CD4-positive, alpha-beta T cell treated with Interleukin-12 subunit alpha and Interleukin-12 subunit beta, for 1 hour (primary cell): ENCODE measurements at regions not wholly inside any gene's neighbourhood (a gene's known extent, or its start where the extent isn't known, plus 50 kb on each side); places are given as distances from the start of the nearest gene placed in this dataset.
"Not testable (repeated sequence)": the region's sequence is repeated elsewhere in the genome, so short reads cannot be mapped to it uniquely, and the experiment has no call there.

Experiments
- DNase-seq: peaks from one replicate; pipeline ENCODE4 v3.0.0-alpha.2; 2020

DNA sequence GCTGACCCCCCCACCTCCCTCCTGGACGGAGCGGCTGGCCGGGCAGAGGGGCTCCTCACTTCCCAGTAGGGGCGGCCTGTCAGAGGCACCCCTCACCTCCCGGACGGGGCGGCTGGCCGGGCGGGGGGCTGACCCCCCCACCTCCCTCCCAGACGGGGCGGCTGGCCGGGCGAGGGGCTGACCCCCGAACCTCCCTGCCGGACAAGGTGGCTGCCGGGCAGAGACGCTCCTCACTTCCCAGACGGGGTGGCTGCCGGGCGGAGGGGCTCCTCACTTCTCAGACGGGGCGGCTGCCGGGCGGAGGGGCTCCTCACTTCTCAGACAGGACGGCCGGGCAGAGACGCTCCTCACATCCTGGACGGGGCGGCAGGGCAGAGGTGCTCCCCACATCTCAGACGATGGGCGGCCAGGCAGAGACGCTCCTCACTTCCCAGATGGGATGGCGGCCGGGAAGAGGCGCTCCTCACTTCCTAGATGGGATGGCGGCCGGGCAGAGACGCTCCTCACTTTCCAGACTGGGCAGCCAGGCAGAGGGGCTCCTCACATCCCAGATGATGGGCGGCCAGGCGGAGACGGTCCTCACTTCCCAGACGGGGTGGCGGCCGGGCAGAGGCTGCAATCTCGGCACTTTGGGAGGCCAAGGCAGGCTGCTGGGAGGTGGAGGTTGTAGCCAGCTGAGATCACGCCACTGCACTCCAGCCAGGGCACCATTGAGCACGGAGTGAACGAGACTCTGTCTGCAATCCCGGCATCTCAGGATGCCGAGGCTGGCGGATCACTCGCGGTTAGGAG lies 66.2 kb upstream of the PAPPA2 start:
- DNase-seq: not testable (repeated sequence)

DNA sequence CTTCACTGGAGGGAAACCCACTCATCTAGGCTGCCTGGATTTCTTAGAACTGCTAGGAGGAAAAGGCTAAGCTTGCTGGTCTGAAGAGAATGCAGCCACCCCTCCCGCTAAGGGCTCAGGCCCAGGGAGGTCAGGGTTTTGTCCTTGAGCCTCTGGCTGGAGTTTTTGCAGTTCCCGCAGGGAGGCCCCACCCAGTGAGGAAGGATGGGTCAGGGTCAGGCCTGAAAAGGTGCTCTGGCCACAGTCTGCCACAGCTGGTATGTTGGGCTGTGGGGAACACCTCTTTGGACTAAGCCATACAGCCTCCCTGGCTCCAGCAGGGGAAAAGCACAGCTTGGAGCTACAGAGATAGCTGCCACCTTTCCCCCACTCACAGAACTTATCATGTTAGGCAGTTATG lies 71.4 kb upstream of the PAPPA2 start:
- no peak for DNase-seq

- no peak for DNase-seq
Measured at GRCh38 chr1:176384841-176385240, 78.1 kb upstream of the PAPPA2 start.

GRCh38 chr1:176382163-176382562 lies 80.8 kb upstream of the PAPPA2 start:
- no peak for DNase-seq

DNA sequence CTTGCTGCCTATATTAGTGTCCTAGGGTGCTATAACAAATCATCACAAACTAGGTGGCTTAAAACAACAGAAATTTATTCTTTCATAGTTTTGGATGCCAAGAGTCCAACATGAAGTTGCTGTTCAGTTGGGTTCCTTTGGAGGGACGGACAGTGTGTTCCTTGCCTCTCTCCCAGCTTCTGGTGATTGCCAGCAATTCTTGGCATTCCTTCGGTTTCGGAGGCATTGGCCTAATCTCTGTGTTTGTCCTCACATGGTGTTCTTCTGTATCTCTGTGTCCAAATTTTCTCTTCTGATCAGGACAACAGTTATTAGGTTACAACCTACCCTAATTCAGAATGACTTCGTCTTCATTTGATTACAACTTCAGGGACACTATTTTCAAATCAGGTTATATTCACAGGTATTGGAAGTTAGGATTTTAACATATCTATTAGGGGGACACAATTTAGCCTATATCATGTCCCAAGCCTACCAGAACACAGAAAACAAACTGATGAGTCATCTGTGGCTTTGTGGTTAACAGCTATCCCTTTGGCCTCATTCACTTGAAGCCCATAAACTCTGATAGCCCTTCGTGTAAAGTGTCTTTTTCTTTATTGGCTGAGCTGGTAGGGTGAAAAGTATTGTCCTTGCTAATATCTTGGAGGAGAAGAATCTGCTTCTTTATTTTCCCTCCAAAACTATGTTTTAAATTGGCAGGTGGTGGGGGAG lies 83.2 kb upstream of the PAPPA2 start:
- DNase-seq: no peak

DNA sequence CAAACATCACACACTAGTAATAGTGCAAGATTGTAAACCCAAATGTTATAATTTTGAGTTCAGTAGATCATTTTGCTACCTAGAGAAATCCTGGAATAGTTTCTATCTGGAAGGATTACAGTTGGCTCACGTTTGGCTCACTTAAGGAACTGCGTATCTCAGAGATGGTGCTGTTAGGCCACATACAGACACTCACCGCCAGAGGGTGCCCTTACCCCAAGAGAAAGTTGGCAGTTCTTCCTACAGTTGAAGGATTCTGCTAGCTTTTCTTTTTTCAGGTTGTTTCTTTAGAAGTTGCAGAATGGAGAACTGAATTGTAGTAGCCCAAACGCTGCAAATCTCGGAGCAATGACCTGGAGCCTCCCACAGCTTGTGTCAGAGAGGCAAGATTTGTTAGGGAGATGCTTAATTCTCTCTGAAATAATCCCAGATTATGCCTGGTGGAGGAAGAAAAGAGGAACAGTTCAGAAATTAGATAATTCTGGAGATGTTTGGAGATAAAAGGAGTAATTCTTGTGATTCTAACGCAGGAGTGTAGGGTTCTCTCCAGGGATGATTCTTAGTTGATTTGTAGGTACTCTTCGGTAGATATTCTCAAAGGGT lies 87.9 kb upstream of the PAPPA2 start:
- peak; percentile 42 for DNase-seq

DNA sequence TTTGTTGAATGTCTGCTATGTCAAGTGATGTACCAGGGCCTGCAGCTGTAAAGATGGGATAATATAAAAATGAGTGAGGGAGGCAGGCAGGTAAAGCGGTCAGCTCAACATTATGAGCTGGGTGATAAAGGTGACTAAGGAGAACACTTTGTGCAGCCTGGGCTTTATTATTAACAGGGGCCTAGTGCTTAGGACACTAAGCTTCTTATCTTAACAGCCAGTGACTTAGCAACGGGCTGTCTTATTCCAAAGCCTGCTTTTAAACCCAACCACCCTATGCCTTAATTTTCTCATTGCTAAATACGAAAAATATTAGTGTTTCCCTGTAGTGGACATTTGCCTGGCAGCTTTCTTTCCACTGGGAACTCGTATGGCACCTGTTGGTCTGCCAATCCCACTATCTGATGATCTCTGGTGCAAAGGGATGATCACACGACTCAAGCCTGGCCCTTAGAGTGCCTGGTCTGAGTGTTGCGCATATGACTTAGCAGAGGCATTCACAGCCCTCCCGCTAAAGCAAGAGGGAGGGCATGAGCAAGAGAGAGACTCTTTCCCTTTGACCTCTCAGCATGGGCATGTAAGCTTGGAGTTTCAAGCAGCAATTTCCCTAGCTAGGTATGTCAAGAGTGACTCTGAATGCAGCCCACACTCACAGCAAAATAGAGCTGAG lies 98.6 kb upstream of the PAPPA2 start:
- no peak for DNase-seq

- DNase-seq: not testable (repeated sequence)
Measured at GRCh38 chr1:176349135-176349715, 113.8 kb upstream of the PAPPA2 start.

- DNase-seq: no peak
Measured at GRCh38 chr1:176341656-176342055, 121.3 kb upstream of the PAPPA2 start.

DNA sequence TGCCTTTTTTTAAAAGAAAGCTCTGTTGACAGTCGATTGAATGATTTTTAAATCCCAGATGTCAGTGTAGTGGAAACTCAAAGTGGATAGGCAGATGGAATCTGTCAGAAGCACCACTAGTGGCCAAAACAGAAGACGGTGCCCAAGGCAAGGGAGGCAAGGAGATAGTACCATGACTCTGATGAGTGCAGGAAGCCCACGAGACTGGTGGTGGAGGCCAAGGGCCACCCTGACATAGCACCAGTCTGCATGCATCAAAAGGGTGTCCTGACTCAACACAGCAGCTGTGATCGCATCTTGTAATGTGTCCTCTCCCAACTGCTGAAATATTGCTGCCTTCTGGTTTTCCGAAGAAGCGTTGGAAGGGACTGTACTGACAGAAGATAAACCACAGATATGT lies 124.1 kb upstream of the PAPPA2 start:
- DNase-seq: no peak

DNA sequence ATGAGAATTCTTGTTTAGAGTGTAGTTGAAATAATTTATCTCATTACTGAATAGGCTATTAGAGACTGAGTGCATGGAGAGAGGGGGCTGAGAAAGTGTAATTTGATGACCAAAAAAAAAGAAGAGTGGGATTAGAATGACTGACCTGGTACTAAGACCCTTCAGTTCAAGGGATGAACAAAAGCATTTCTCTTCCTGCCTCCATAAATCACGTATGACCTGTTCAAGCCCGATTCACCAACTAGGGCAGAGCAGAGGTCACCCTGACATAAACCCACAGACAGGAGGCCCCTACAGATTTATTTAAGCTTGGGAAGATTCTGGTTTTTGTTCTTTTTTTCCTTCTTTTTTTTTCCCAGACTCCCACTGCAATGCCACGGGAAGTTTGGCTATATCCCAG lies 123.7 kb upstream of the COP1 start:
- DNase-seq: no peak

GRCh38 chr1:176325664-176326063 lies 118.6 kb upstream of the COP1 start:
- no peak for DNase-seq

DNA sequence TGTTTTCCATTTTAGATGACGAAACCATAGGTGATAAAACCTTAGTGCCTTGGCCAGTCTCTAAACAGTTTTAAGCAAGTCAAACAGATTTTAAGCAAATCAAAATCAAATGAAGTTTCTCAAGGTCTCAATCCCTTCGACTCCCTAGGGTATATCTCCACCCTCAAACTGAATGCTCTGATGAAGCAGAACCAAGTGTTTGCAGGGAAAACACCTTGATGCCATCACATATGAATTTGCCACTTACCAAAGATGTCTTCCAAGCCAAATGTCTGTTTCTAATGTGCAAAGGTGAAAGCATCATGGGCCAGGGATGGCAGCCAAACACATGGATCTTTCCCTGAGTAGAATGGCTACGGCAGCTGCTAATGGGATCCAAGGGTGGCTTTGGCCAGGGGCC lies 116.4 kb upstream of the COP1 start:
- DNase-seq: no peak

GRCh38 chr1:176315519-176316220 lies 108.6 kb upstream of the COP1 start:
- DNase-seq: no peak

DNA sequence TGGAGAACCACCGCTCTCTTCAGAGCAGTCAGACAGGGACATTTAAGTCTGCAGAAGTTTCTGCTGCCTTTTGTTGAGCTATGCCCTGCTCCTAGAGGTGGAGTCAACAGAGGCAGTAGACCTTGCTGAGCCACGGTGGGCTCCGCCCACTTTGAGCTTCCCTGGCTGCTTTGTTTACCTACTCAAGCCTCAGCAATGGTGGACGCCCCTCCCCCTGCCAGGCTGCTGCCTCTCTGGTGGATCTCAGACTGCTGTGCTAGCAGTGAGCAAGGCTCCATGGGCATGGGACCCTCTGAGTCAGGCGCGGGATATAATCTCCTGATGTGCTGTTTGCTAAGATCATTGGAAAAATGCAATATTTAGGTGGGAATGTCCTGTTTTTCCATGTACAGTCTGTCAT lies 89.5 kb upstream of the COP1 start:
- not testable (repeated sequence) for DNase-seq

DNA sequence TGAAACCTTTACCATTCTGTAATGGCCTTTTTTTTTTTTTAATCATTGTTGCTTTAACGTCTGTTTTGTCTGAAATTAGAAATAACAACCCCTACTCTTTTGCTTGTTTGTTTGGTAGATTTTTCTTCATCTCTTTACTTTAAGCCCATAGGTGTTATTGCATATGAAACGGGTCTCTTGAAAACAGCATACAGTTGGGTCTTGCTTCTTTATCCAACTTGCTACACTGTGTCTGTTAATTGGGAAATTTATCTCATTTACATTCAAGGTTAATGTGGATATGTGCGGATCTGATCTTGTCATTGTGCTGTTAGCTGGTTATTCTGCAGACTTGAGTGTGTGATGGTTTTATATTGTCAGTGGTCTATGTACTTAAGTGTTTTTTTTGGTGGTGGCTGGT lies 78.9 kb upstream of the COP1 start:
- no peak for DNase-seq

- DNase-seq: no peak
Measured at GRCh38 chr1:176271572-176271971, 64.5 kb upstream of the COP1 start.
